ENCODE measurements at regions not wholly inside any gene's neighbourhood (a gene's known extent, or its start where the extent isn't known, plus 50 kb on each side); places are given as distances from the start of the nearest gene placed in this dataset.
A peak's percentile ranks its signal among the peaks of the same experiment; 100 is the strongest.
"Not testable (repeated sequence)": the region's sequence is repeated elsewhere in the genome, so short reads cannot be mapped to it uniquely, and the experiment has no call there.

GRCh38 chr15:70602834-70603560 lies 160.4 kb downstream of the UACA start:
- DNase-seq = no peak

GRCh38 chr15:70602281-70602680 lies 161.1 kb downstream of the UACA start:
- DNase-seq = no peak

GRCh38 chr15:70597945-70598344 lies 165.4 kb downstream of the UACA start:
- no peak for DNase-seq

- DNase-seq = no peak
Measured at GRCh38 chr15:70597056-70597603, 166.2 kb downstream of the UACA start.

GRCh38 chr15:70596354-70597055 lies 166.9 kb downstream of the UACA start:
- no peak for DNase-seq

DNA sequence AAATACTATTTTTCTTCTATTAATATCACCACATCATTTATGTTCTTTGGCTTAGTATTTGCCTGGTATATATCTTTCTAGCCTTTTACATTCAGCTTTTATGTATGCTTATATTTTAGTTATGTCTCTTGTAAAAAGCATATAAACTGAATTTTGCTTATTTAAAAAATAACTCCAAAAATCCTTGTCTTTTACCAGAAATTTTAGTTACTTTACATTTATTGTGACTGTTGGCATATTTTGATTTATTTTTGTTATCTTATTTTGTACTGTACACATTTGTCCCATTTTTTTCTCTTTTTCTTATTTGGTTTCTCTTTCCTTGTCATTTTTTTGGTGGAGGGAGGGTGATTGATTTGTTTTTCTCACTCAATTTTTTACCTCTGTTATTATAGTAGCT lies 169.6 kb downstream of the UACA start:
- no peak for DNase-seq

GRCh38 chr15:70589728-70590127 lies 173.6 kb downstream of the UACA start:
- no peak for DNase-seq

DNA sequence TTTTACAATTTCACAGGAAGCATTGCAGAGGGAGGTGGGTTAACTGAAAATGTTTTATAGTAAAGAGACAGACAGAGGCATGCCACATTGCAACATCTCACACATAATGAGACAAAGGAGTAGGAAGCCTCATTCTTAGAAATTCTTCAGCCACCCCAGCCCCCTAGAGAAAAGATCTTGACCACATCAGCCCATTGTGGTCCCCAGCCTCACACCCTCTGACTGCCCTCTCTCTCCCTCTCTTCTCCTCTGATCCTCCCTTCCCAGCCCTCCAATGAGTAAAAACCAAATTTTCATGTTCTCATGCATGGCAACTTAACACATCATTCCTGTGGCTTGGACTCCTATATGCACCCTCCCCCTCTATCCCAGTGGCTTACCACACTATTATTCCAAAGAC lies 174.1 kb downstream of the UACA start:
- DNase-seq = peak; percentile 42

- DNase-seq = no peak
Measured at GRCh38 chr15:70588613-70589012, 174.7 kb downstream of the UACA start.

DNA sequence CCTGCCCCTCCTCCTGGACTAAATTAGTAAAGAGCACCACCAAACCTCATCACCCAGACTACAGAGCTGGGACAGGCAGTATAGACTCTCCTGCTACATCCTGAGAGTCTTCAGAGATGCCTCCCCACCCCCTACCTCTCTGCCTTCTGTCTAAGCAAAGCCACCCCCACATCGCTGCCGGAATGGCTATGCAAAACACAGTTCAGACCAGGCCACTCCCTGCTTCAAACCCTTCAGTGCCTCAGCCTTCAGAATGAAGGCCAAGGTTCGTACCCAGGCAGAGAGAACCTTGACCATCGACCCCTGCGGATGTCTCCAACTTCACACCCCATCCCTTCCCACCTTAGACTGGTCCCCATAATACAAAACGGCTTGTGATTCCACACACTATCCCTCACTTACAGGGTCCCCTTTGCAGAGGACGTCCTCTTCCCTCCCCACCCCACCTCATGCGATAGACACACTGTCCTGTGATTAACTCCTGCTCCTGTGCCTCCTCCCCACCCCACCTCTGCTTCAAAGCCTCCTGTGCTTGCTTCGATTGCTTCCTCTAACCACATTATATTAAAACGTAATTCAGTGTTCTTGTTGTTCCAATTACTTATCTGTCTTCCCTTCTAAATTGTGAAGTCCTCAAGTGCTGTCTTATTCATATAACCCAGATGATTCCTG lies 175.3 kb downstream of the UACA start:
- DNase-seq = no peak

DNA sequence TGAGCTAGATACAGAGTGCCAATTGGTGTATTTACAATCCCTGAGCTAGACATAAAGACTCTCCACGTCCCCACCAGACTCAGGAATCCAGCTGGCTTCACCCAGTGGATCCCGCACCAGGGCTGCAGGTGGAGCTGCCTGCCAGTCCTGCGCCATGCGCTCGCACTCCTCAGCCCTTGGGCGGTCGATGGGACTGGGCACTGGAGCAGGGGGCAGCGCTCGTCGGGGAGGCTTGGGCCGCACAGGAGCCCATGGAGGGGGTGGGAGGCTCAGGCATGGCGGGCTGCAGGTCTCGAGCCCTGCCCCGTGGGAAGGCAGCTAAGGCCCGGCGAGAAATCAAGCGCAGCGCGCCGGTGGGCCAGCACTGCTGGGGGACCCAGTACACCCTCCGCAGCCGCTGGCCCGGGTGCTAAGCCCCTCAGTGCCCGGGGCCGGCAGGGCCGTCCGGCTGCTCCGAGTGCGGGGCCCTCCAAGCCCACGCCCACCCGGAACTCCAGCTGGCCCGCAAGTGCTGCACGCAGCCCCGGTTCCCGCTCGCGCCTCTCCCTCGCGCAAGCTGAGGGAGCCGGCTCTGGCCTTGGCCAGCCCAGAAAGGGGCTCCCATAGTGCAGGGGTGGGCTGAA lies 176.2 kb downstream of the UACA start:
- not testable (repeated sequence) for DNase-seq

DNA sequence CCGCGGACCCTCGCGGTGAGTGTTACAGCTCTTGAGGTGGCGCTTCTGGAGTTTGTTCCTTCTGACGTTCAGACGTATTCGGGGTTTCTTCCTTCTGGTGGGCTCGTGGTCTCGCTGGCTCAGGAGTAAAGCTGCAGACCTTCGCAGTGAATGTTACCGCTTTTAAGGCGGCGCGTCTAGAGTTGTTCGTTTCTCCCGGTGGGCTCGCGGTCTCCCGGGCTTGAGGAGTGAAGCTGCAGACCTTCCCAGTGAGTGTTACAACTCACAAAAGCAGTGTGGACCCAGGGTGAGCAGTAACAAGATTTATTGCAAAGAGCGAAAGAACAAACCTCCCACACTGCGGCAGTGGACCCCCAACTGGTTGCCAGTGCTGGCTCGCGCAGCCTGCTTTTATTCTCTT lies 177.1 kb downstream of the UACA start:
- DNase-seq = no peak

DNA sequence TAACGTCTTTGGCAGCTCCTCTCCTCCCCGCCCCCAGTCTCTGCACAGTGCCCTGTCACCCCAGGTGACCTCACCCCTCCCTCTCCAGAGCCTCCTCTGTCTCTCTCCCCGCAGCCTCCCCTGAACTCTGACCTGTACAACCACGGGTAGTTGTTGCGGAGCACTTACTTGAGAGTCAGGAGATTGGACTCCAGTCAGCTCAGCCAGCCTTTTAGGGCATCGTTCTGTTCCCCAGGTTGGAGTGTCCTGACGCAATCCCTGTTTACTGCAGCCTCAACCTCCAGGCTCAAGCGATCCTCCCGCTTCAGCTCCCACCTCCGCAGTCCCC lies 177.7 kb downstream of the UACA start:
- no peak for DNase-seq

- peak; percentile 43 for DNase-seq
Measured at GRCh38 chr15:70584838-70585706, 178.3 kb downstream of the UACA start.

GRCh38 chr15:70584441-70584837 lies 178.9 kb downstream of the UACA start:
- DNase-seq = no peak

DNA sequence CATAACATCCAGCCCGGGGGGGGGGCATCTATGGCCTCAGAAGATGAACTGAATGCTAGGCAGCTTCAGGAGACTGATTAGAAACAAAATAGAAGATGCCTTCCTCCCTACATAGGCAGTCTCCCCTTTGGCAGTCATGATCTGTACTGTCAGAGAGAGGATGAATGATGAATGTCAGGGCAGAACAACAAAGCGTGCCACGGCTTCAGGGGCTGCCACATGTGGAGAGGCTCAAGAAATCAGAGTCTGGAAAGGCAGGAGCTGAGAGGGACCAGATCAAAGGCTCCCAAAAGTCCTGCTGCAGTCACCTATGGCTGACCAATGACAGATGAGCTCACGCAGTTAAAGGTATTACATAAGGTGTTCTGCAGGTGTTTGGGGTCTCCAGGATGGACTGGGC lies 180.4 kb downstream of the UACA start:
- DNase-seq = no peak

DNA sequence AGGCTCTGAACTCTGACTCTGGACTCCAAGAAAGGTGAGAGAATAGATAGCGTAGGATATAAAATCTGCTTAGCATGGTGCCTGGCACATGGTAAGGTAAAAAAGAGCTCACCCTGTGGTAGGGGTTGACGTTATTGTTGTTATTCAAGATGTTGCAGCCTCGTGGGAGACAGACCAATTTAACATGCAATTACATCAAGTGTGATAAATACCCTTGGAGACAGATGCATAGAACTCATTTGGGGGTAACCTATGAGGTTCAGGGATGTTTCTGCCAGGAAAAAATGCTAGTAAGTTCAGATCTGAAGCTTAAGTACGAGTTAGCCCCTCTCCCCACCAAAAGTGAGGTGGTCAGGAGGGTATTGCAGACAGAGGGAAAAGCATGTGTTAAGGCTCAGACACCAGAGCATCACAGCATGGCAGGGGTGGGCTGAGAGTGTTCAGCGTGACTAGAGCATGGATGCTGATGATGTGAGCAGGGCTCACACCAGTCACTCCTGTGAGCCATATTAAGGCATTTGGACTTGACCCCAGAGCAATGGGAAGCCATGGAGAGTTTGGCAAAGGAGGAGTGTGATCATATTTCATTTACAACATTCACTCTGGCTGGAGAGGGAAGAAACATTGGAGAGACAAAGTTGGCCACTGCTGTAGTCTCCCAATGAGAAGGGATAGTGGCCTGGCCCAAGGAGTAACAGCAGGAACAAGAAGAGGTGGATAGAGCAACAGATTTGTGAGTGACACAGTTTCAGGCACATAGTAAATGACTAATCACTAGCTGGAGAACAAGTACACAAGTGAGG lies 181.0 kb downstream of the UACA start:
- DNase-seq = no peak

DNA sequence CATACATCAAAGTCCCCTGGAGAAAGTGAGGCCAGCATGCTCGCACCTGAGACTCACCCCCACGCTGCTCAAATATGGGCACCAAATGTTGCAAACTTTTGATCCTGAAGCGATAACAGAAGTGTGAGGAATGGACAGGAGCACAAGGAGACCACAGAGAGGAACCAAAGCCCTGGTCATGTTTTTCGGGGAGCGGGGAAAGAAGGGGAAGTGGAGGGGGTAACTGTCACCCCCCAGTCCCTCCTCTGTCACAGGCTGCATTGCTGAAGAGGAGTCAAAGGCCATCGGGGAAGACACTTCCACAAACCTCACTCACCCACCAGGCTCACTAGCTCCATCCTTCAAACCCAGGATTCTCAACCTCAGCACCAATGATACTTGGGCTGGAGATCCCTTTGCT lies 182.4 kb downstream of the UACA start:
- DNase-seq = no peak

DNA sequence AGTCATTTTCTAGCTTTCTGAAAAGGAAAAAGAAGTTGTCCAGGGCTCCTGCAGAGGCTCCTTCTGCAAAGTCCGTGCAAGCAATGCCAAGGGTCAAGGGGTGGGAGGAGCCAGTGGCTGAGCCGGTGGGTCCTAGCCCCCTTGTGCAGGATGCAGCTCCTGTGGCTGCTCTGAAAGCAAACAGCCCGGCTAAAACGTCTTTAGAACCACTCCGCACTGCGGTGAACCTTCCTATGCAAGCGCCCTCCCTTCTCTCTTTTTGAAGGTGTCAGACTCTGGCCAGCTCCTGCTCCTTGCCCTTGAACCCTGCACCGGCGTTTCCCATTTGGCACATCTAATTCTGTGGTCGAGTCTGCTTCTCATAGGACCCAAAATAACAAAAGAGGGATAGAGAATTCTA lies 183.1 kb downstream of the UACA start:
- no peak for DNase-seq

- no peak for DNase-seq
Measured at GRCh38 chr15:70579766-70580165, 183.6 kb downstream of the UACA start.

GRCh38 chr15:70578196-70578595 lies 185.2 kb downstream of the UACA start:
- no peak for DNase-seq

DNA sequence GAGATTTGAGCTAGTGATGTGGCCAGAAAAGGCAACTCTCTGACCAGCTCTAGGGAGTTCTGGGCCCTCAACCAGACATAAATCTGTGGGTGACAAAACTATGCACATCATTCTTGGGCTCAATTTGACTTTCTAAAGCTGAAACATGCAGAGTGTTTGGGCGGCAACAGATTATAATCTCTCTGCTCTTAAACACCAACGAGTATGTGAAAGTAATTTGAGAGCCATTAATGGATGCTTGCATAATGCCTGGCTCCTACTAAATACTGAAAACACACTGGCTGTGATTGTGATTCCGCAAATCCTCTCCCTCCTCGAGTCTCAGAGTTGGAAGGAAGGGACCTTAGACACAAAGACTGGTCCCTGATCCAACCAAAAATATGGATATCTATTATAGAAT lies 186.7 kb downstream of the UACA start:
- DNase-seq = no peak
